22Rv1 (cell line): ENCODE measurements at regions not wholly inside any gene's neighbourhood (a gene's known extent, or its start where the extent isn't known, plus 50 kb on each side); places are given as distances from the start of the nearest gene placed in this dataset.

Experiments
- H3K27ac ChIP-seq: fragments of 450-650 bp; 2 replicates; pipeline ENCODE4 v1.5.1; 2017
- CTCF ChIP-seq: fragments of 450-650 bp; IDR thresholded peaks from 2 replicates; pipeline ENCODE4 v1.5.1; 2017; ENCODE audit warnings: mild to moderate bottlenecking
- ZFX ChIP-seq: fragments of 450-650 bp; IDR thresholded peaks from 2 replicates; pipeline ENCODE4 v1.6.1; 2017; ENCODE audit warnings: antibody characterized with exemption, borderline replicate concordance

DNA sequence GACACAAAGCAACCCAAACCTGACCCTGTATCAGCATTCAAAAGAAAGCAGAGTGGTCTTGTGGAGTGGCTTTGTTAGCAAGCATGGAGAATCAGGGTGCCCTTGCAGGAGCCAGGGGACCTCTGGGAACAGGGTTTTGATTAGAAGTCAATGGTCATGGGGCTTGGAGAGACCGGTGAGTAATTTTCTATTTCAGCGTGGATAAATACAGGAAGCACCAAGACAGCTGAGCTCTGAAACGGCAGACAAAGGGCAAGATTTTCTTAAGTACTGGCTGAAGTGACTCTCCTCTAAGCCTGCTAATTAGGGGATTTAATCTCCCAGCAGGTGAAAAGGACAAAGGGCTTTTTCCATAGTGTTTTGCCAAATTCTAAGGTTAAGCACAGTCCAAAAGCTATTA is 78.0 kb upstream of the GAREM1 start:
- no peak for TF ChIP-seq CTCF
- TF ChIP-seq ZFX: no peak
- no peak overlapping the region for H3K27ac ChIP-seq

DNA sequence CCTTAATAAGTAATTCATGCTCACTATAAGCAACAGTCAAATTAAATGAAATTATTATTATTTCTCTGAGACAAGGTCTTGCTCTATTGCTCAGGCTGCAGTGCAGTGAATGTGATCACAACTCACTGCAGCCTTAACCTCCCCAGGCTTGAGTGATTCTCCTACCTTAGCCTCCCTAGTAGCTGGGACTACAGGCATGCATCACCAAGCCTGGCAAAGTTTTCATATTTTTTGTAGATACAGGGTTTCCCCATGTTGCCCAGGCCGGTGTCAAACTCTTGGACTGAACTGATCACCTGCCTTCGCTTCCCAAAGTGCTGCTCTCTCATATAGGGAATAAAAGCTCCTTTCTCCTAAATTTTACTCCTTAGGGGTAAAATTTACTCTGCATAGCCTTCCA is 74.9 kb upstream of the GAREM1 start:
- no peak for TF ChIP-seq CTCF
- TF ChIP-seq ZFX: no peak
- H3K27ac ChIP-seq: no peak overlapping the region

- no peak for TF ChIP-seq CTCF
- TF ChIP-seq ZFX: no peak
- H3K27ac ChIP-seq: no peak overlapping the region
Observed at GRCh38 chr18:32544088-32544487, 73.4 kb upstream of the GAREM1 start.

DNA sequence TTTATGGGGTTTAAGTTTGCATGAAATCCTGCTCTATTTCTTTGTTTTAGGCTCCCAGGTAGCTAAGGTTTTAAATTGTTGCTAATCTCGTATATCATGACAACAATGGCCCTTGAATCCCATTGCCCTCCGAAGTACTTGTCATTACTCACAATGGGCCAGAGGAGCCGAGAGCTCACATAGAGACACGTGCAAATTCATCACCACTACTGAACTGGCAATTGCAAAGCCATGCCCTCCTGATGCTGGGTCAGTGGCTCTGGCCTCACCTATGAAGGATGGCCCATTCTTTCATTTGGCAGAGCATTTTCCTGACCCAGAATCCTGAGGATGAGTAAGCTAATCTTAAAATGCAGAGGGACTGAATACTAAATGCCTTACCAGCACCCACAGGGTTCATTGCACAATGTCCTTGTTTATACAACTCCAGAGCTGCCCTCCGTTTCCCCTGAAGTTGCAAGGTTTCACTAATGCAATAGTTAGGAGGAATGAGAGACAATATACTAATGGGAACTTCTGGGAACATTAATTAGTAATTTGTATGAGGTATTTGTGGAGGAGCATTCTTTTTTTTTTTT is 71.6 kb upstream of the GAREM1 start:
- no peak for TF ChIP-seq ZFX
- no peak for TF ChIP-seq CTCF
- no peak overlapping the region for H3K27ac ChIP-seq

- TF ChIP-seq ZFX: no peak
- no peak for TF ChIP-seq CTCF
- H3K27ac ChIP-seq: no peak overlapping the region
Observed at GRCh38 chr18:32530947-32531651, 60.4 kb upstream of the GAREM1 start.

GRCh38 chr18:32529722-32530420 is 59.2 kb upstream of the GAREM1 start:
- TF ChIP-seq ZFX: no peak
- no peak for TF ChIP-seq CTCF
- H3K27ac ChIP-seq: no peak overlapping the region

DNA sequence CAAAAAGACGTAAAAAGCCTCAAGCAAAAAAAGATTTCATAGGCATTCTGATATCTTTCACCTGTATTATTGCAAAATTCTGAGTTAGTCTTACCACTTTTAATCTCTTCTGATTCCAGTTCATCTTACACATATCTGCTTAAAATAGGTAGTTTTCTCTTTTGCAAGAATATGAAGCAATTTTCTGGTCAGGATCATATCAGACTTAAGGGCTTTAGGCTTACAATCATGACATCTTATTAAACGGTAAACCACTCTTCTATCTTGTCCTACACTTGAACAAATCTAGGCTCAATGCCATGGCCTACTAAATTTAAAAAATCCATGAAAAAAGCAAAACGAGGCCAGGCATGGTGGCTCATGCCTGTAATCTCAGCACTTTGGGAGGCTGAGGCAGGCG is 50.1 kb upstream of the GAREM1 start:
- TF ChIP-seq ZFX: no peak
- no peak for TF ChIP-seq CTCF
- no peak overlapping the region for H3K27ac ChIP-seq
